Astrocyte of the hippocampus (primary cell): ENCODE measurements at regions not wholly inside any gene's neighbourhood (a gene's known extent, or its start where the extent isn't known, plus 50 kb on each side); places are given as distances from the start of the nearest gene placed in this dataset.

ENCODE experiments used
- DNase-seq: peaks from one replicate; pipeline ENCODE4 v3.0.0; 2011; ENCODE audit warnings: low read depth, low spot score

DNA sequence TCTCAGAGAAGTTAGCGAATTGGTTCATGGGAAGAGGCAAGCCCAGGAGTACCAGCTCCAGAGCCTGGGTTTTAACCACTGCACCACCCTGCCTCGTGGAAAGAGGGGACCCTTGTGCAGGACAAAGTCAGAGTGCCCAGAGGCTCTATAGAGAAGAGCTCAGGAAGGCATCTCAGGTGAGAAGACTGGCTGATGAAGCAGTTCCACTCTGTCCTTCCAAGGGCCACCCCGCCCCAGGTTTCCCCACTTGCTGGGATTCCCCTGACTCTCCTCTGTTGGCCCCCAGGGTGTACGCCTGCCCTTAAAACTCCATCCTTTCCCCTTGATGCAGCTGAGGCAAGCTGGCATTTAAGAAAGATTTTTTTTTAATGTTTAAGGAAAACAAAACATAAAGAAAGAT is 265.8 kb downstream of the BUD13 start:
- no peak for DNase-seq

DNA sequence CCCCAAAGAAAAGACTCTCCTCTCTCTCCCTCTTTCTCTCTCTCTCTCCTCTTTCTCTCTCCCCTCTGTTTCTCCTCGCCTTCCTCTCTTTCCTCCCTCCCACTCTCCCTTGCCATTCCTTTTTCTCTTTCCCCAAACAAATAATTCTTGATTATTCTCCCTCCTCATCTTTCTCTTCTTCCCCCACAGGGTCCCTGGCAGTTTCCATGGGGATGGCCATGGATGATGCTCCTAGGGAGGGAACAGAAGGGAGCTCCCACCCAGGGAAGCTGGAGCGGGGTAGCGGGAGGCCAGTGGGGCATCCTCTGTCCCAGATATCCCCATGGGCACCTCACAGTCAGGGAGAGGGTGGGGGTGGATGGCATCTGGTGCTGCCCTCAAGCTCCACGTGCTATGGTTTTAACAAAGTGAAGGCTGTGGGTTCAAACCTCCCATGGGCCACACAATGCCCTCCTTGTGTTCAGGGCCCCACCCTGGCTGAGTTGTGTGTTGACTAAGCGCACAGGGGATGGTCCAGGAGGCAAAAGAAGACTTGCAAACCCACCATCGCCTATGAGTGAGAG is 266.4 kb downstream of the BUD13 start:
- DNase-seq: no peak

DNA sequence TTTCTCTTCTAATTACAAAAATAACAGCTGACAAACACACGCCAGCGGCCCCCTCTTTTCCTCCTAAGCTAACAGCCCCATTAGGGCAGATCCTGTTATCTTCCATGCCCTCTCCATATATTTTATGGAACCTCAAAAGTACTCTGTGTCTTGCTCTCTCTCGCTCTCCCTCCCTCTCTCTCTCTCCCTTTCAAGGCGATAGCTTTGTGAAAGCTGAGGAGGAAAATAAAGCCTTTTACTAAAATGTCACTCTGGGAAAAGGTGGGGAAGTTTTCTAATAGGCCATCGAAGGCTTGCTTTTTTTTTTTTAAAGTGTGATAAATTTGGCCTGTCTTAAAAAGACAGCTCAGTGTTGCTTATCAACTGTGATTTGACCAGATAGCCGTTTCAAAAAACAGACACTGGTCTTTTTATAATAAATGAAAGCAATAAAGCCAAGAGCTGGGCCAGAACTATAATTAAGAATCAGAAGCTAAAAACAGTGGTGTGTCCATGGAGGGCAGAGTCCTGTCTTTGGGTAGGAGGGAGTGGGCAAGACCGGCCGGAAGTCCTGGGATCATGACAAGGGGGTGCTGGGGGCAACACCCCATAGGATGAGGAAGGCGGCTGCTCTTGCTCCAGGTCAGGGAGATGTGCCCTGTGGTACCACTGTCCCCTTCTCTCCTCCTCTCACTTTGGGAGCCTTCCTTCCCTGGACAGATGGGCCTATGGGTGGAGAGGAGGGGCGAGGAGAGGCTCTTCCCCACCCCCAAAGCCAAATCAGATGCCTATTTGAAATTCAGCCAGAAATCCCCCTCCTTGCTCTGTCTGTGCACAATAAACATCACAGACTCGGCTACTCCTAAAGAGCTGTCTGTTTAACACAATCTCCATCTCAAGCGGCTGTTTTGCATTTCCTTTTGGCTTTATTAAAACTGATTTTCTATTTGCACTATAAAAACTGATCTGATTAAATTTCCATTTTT is 267.2 kb downstream of the BUD13 start:
- DNase-seq: no peak

DNA sequence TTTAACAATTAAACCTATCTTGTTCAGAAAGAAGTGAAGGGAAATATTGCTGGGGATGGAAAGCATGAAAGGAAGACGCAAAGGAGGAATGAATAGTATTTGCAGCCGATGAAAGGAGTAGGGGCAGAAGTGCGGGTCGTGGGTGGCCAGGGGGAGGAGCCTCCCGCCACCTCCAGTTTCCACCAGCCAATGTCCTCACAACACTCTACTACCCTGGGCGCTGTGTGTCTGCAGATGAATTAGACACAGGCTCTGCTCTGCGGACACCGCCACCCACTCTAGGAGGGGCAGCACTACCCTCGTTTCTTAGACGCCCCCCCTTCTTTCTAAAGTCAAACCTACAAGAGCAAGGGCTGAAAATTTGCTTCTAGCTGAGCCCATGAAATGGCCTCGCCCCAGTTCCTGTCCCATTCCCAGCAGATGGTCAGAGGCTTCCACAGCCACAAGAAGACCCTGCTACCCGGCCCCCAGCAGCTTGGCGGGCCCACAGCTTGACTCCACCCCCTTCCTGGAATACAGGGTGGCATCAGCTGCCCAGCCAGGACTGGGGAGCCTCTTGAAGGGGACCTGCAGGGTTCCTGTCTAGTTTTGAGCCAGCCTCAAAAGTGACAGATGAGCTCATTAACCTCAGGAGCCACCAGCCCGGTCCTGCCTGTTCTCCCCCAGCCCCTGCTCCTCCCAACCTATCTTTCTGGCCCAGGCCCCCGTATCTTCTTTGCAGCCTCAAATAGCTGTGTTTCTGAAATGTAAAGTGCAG is 268.1 kb downstream of the BUD13 start:
- DNase-seq: no peak

DNA sequence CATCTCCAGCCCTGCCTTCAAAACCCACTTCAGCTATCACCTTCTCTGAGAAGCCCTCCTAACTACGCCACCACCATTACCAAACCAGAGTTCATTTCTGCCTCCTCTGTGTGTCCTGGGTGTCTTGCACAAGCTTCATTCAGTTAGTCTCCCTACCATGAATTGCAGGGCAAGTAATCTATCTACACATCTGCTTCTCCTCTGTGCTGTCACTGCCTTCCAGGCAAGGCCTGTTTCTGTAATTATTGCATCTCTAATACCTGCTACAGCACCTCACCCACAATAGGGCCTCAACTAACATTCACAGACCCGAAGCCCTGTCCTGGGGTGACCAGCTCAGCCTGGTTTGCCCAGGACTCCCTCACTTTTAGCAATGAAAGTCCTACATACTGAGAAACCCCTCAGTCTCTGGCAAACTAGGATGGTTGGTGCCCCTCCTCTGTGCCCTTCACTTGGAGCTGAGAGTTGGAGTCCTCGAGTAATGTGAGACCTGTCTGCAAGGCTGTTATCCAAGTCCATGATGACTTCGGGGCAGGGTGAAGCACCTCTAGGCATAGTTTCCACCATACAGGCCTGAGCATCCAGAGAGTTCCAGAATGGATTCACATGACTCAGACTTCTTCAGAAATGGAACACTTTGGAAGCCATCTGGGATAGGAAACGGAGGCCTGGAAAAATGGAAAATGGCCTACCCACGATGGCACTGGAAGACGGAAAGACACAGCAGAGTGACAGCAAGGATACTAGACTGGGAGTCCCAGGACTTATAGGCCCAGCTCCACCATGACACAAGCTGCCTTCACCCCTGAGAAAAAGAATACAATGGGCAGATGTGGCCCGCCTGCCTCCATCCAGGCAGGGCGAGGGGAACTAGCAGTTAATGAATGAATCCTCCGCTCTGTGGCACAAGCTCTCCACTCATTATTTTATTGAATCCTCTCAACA is 269.3 kb downstream of the BUD13 start:
- no peak for DNase-seq

DNA sequence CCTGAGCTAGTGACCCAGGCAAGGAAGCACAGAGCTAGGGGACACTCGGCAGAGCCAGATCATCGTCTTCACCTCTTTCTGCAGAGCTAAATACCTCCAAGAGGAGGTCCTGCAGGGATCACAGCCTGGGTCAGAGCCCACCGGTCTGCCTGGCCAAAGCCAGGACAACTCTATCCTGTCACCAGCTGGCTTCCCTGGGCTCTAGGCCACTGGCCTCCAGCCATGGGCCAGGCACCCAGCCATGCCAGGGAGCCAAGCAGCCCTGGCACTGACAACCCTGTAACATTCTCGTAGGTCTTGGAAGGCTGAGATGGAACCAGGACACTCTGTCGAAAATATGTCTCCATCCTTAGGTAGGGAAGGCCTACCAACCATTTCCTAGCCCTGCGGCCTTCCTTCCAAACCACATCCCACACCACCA is 270.1 kb downstream of the BUD13 start:
- no peak for DNase-seq

DNA sequence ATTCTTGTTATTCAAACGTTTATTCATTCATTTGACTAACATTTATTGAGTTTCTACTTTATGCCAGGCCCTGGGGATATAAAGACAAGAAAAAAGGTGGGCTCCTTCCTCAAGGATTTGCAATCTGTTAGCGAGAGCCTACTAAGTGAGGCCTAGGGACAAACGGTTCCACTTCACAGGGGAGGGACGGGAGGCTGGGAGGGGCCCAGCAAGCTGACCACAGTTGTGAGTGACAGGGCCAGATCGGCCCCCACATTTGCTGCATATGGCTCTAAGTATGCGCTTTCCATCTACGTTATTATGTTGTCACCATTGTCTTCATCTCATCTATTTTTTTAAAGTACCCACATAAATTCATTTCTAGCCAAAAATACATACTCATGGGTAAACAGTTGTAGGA is 271.1 kb downstream of the BUD13 start:
- no peak for DNase-seq

DNA sequence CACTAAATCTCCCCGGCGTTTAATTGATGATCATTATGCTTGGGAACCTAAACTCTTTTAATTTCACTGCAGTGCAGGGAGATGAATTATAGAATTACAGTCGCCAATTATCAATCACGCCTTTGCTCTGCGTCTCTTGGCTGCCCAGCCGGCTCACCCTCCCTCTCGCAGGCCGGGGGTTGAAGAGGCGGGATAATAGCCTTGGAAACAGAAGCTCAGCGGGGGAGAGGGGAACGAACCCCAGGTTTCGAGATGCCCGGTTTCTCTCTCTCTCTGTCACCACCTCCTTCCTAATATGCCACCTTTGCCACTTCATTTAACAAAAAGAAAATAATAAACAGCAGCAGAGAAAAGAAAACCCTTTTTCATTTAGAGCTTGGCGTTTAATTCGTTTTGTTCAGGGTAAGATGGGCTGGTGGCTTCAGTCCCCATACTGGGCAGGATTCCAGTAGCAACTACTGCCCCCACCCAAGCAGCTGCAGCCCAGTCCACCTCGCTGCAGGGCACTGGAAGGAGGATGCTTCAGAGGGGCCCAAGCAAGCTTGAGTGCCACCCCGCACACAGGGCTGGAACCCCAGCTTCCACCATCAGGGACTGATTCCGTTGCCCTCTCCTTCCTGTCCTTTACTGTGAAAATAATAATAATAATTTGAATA is 271.7 kb downstream of the BUD13 start:
- peak; percentile 15 for DNase-seq

DNA sequence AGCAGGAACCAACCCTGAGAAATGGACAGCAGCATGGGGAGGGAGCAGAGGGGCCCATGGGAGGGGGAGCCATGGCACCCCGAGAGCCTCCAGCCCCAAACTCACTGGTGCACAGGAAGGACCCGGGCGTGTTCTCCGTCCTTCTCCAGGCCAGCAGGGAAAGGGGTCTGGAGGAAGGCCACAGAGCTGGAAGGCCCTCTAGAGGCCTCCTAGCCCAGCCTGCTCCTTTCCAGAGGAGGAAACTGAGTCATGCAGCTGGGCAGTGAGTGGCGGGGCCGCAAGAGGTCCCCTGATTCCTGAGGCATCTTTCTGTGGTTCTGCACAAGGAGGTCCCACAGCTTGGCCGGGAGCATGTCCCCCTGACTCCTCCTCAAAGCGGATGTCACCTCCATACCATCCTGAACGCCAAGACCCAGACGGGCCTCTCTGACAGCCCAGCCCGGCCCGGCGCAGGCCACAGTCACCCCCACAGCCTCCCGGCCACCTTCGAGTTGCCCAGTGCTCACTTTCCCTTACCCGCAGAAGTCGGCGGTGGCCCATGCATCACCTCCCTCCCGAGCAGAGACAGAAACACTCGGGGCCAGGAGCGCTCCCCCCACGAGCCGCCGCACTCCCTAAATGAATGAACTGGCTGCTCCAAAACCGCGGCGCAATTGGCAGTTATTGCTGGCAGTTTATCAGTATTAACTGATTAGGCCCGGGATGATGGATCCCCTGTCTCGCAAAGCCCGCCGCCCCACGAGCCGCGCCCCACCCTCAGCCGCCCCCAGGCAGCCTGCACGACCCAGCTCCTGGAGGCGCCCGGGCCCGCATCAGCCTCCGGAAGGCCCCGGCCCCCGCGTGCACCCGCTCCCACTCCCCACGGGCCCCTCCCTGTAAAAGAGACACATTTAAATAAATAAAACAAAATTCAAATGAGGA is 272.5 kb downstream of the BUD13 start:
- peak; percentile 9 for DNase-seq

DNA sequence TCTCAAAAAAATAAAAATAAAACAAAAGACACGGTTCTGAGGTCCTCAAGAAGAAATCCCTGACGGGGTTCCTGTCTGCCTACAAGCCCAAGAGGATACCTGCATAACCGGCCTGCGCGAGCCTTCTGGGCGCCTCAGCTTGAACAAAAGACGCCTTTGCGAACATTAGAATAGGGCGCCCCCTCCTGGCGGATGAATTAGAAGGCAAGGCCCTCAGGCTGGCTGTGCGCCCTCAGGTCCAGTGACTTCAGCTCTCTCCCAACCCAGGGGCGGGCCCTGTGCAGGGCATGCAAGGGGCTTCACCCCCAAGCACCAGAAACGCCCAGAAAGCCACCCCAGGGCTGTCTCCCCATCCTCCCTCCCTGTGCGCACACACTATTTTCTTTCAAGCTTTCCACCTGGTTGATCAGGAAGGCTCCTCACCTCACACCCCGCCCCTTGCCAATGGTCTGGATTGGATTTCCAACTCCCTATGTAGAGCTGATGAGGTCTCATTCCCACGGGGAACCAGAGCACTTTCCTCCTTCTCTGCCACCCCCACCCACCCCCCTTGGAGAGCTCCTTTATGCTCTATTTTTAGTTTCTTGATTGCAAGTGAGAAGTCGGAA is 273.3 kb downstream of the BUD13 start:
- peak; percentile 73 for DNase-seq

DNA sequence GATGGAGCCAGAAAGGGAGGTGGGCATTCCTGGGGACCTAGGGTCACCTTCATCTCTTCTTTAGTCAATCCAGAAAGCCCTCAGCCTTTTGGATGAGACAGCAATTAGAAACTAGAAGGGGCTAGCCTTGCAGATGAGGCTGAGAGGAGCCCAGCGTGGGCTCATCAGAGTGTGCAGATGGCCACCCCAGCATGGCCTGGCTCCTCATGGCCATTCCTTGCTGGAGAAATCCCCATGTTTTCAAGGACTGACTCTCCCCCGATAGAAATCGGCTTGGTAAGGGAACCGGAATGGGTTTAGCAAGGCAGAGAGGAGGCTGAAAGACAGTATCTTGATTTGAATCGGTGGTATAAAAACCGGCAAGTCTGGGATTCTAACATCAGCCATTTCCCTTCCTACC is 274.6 kb downstream of the BUD13 start:
- DNase-seq: no peak

DNA sequence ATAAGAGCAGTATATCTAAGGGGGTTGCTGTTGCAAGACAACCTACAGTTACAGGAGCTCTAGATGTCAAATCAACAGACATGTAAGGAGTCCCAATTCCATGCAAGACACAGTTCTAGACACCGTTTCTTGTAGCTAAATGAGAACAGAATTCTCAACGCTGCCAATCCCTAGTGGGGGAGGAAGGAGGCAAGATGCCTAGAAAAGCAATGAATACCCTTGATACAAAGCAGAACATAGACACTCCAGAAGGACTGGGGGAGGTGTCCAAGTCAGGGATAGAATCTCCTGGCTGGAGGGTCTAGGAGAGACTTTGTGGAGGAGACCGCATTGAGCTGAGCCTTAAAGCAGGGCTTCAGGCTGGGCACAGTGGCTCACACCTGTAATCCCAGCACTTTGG is 280.2 kb downstream of the BUD13 start:
- DNase-seq: no peak

DNA sequence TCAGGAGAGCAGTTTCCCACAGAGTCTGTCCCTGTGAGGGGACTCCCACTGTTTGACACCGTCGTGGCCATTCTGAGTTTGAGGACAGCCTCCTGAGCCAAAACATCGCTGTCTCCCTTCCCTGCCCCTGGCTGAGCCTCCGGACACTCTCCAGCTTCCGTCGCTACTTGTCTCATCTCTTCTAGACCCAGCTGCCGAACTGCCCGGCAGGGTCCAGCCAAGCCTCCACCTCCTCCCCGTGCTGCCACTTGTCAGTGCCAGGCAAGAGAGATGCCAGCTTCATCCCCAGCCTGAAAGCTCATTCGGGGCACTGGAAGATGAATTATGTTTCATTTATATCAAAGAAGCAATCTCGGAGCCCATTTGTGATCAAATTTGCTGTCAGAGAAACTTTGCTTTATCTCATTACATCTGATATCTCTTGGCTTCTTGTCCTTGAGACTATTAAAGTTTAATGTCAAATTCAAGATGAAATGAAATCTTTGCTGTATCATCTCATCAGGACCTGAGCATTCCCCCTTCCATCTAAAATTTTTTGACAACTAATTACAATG is 283.9 kb downstream of the BUD13 start:
- no peak for DNase-seq

DNA sequence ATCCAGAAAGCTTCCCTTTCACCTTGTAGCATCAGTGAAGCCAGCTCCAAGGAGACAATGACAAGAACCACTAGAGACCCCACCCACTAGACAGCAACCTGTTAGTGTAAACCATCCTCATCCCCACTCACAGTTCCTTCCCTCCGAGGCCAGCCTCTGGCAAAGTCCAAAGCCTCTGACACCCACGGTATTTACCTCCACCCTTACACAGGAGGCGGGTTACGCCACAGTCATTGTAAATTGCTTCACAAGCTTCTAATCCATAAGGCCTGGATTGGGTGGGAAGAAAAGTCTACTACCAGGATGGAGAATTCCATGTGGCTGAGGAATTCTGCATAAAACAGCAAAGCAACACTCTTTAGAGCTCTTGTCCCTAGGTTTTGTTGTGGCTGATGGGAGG is 287.4 kb downstream of the BUD13 start:
- DNase-seq: no peak

DNA sequence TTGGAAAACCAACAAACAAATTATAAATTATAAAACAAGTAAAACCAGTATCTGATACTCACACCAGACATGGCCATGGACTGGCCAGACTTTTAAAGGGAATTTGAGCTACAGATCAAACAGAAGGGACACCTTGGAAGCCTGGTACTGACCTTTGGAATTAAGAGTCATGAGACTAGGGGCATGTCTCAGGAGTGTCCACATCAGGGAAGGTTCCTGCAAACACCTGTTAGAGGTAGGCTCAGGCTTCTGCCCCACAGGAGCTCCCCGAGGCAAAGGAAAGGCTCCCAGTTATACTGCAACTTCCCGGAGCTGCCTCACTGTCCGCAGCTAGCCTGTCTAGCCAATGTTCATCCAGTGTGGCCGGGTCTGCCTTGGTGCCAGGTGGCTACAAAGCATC is 290.1 kb downstream of the BUD13 start:
- DNase-seq: no peak

DNA sequence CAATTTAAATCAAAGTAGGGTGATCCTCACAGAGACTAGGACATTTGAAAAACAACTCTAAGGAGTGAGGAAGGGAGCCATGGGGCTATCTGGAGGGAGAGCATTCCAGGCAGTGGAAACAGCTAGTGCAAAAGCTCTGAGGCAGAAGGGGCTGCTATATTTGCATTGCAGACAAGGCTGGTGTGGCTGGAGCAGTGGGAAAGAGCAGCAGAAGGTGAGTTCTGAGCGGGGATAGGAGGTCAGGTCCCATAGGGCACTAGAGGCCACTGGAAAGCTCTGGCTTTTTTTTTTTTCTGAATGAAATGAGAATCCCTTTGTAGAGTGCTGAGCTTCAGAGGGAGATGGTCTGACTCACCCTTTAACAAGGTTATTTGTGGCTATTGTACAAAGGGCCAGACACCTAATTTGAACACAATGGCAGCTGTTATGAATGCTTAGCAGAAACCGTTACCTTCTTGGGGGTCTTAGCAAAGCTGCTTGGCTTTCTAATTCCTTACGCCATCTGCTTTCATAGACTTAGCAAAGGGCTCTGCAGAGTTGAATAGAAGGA is 291.6 kb downstream of the BUD13 start:
- DNase-seq: peak; percentile 11

DNA sequence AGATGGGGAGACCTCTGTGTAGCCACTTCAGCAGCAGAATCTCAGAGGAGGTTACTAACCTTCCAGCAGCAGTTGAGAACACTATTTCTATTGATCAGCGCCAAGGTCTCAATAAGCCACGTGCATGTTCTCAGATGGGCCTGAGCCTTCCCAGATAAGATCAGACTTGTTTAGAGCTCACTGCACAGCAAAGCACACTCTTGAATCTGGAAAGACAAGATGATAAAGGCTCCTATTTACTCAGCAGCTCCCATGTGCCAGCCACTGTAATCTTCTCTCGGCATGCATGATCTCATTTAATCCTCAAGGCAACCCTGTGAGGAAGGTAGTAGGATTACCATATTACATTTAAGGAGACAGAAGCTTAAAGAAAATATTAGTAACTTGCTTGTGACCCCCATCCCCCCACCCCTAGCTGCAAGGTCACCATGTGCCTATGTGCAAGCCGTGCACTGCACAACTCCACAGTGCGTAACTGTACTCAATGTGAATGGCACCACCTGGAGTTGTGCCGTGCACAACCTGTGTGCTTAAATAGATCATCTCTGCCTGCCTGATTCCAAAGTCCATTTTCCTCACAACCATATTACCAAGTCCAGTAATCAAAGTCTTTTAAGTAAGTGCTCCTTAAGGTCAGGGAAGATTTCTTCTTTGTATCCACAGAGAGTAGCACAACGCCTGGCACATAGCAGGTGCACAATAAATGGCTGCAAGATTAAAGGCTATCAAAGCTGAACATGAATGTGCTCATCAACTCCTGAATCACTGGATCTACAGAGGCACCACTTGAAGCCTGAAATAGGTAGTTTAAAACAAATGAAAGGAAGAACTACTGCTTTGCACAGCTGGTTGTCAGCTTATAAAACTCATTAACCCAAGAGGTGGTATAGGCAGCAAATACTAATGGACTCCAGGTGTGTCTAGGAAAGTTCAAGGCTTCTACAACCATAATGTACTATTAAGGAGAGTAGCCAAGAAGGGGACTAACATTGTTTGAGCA is 293.8 kb downstream of the BUD13 start:
- no peak for DNase-seq
